ENCODE measurements at regions not wholly inside any gene's neighbourhood (a gene's known extent, or its start where the extent isn't known, plus 50 kb on each side); places are given as distances from the start of the nearest gene placed in this dataset.

- TF ChIP-seq POLR2A (IDR thresholded peaks at IDR 0.05; ENCODE audit: low read length), result no peak
- no peak for TF ChIP-seq GATA1 (IDR thresholded peaks at IDR 0.05; ENCODE audit: low read depth, low read length)
Observed at GRCh38 chr22:45082795-45083194, 73.0 kb upstream of the PHF21B start.

All from erythroblast (primary cell).